GM18507 (cell line): ENCODE measurements at regions not wholly inside any gene's neighbourhood (a gene's known extent, or its start where the extent isn't known, plus 50 kb on each side); places are given as distances from the start of the nearest gene placed in this dataset.

Source experiments
- DNase-seq: peaks from one replicate; pipeline ENCODE4 v3.0.0; 2011; ENCODE audit warnings: low read depth; ENCODE audit not compliant: insufficient read length; ENCODE audit errors: extremely low spot score
- FAIRE-seq: peaks from 2 replicates; lab custom pipeline; 2011; peaks lifted over from hg19 to GRCh38; lab: Jason Lieb, UNC

GRCh38 chr1:191255354-191256054 lies 777.8 kb upstream of the BRINP3 start:
- FAIRE-seq (no peak), DNase-seq (no peak)

DNA sequence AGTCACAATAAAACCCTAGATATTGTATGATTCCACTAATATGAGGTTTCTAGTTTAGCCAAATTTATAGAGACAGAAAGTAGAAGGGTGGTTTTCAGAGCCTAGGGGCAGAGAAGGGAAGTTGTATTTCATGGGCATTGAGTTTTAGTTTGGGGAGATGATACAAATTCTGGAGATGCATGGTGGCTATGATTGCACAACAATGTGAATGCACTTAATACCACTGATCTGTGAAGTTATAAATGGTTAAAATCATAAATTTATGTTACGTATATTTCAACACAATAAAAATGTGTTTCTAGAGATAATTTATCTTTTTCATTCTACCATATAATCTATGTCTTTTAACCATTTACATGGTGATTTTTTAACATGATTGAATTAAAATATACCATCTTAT lies 779.3 kb upstream of the BRINP3 start:
- no peak for FAIRE-seq

GRCh38 chr1:191260056-191260455 lies 782.4 kb upstream of the BRINP3 start:
- FAIRE-seq (no peak), DNase-seq (no peak)

More for the DNA sequence above, 779.3 kb upstream of the BRINP3 start:
- DNase-seq: no peak

- no peak for FAIRE-seq
- no peak for DNase-seq
Observed at GRCh38 chr1:191261111-191261510, 783.4 kb upstream of the BRINP3 start.

DNA sequence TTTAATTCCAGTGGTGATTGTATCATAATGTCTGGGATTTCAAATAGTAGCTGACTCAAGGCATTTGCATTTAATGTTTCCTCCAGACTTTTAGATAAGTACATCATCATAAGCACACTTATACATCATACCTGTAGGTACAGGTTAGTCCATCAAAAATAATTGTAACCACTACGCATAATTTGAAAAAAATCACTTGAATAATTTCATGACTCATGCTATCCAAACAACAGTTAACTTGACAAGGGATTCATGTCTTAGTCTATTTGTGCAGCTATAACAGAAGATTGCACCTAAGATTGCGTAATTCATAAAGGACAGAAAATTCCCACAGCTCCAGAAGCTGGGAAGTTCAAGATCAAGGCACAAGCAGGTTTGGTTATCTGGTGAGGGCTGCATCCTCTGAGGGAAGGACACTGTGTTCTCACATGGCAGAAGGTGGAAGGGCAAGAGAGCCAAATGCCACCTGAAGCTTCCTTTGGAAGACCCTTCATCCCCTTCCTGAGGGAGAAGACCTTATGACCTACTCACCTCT lies 801.7 kb upstream of the BRINP3 start:
- FAIRE-seq (no peak), DNase-seq (no peak)

- FAIRE-seq: no peak
Observed at GRCh38 chr1:191284175-191284574, 806.5 kb upstream of the BRINP3 start.

GRCh38 chr1:191290441-191290840 lies 812.8 kb upstream of the BRINP3 start:
- DNase-seq: no peak
- FAIRE-seq: no peak

More at GRCh38 chr1:191284175-191284574, 806.5 kb upstream of the BRINP3 start:
- DNase-seq: no peak

- FAIRE-seq: no peak
- no peak for DNase-seq
Observed at GRCh38 chr1:191305370-191305769, 827.7 kb upstream of the BRINP3 start.

DNA sequence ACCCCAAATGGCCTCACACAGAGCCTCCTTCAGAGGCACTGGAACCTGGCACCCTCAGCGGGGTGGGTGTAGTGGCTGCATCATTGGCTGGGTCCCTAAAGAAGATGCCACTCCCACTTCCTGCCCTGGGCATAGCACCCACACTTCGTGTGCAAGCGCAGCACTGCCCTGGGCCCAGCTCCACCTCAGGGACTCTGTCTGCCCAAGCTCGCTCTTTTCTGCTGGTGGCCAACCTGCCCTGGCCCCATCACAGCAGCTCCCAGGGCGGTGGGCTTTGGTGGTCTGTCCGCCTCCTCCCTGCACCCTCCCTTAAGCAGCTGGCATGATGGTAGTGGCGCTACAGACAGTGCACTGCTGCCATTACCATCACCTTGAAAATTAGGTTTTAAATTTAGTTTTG lies 829.3 kb upstream of the BRINP3 start:
- DNase-seq: no peak
- no peak for FAIRE-seq

- FAIRE-seq: no peak
Observed at GRCh38 chr1:191320062-191320461, 838.2 kb upstream of the RGS18 start.

GRCh38 chr1:191327868-191328267 lies 830.4 kb upstream of the RGS18 start:
- FAIRE-seq (no peak), DNase-seq (no peak)

More at GRCh38 chr1:191320062-191320461, 838.2 kb upstream of the RGS18 start:
- no peak for DNase-seq

DNA sequence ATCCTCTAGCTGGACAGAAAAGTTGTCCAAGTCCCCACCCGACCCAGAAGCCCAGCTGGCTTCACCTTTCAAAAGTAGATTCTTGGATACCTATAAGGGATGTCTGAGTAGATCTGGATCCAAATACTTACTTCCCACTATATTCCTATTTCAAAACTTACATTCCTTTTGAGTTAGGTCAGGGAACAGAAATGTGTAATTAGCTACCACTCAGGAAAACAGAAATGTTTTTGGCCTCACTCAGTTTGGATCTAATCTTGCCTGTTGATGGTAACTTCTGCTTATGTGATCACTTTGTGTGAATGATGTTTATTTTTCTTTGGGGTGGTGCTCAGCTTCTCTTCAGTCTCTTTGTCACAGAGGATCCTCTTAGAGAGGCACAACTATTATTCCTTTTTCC lies 814.4 kb upstream of the RGS18 start:
- DNase-seq: no peak
- FAIRE-seq: no peak

GRCh38 chr1:191346381-191346780 lies 811.9 kb upstream of the RGS18 start:
- FAIRE-seq: no peak

DNA sequence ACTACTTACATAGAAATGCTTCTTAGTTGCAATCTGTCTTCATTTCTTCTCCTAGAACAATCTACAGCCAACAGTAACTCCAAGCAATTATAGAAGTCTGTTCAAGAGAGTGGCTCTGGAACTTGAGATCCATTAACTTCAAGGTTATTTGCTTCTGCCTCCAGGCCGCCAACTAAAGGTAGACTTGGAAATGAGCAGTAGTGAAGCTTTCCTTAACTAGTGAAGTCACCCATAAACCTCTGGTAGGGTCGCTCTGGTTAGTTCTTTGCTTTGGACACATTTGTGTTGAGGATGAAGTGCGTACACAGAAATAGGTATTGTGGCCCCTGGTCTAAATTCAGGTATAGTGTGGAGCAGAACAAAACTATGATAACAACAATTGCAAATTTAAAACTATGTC lies 809.9 kb upstream of the RGS18 start:
- FAIRE-seq (no peak), DNase-seq (no peak)

More at GRCh38 chr1:191346381-191346780, 811.9 kb upstream of the RGS18 start:
- no peak for DNase-seq

DNA sequence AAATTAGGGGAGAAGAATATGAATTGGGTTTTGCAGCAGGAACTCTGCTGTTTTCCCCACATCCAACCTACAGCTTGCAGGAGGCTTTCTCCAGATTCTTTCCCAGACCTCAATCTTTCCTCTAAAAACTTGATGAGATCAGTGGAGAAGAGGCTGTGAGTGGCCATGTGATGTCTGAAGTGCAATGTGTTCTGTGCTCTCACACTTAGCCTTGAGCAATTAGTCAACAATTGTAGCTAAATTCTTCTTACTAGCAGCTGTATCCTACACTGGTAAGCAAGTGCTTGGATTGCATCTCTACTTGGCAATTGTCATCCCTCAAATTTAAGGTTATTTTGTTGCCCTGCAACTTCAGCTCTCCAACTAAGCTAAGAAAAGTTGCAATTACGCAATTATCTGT lies 807.3 kb upstream of the RGS18 start:
- FAIRE-seq: no peak

DNA sequence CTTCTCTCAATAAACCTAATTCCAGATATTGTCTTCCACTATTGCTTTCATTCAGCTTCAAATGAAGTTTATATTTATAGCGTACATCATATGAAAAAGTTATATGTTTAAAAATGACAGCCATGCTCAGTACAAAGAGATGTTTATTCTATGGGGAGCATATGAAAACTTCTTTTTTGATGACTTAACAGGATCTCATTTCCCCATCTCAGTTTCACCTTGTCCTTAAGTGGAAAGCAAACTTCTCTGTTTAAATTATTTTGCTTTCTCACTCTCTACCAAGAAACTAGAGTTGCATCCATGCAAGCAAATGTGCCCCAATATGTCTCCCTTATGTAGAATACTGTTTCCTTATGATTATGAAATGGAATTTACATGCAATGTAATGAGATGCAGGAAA lies 799.5 kb upstream of the RGS18 start:
- FAIRE-seq (no peak), DNase-seq (no peak)

More for the DNA sequence above, 807.3 kb upstream of the RGS18 start:
- no peak for DNase-seq

DNA sequence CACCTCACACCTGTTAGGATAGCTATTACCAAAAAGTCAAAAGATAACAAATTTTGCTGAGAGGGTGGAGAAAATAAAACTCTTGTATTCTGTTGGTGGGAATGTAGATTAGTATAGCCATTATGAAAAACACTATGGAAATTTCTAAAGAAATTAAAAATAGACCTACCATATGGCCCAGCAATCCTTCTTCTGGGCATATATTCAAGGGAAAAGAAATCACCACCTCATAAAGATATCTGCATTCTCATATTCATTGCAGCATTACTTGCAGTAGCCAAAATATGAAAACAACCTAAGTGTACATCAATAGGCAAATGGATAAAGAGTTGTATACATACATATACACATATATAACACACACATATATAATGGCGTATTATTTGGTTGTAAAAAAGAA lies 791.6 kb upstream of the RGS18 start:
- FAIRE-seq (no peak), DNase-seq (no peak)

DNA sequence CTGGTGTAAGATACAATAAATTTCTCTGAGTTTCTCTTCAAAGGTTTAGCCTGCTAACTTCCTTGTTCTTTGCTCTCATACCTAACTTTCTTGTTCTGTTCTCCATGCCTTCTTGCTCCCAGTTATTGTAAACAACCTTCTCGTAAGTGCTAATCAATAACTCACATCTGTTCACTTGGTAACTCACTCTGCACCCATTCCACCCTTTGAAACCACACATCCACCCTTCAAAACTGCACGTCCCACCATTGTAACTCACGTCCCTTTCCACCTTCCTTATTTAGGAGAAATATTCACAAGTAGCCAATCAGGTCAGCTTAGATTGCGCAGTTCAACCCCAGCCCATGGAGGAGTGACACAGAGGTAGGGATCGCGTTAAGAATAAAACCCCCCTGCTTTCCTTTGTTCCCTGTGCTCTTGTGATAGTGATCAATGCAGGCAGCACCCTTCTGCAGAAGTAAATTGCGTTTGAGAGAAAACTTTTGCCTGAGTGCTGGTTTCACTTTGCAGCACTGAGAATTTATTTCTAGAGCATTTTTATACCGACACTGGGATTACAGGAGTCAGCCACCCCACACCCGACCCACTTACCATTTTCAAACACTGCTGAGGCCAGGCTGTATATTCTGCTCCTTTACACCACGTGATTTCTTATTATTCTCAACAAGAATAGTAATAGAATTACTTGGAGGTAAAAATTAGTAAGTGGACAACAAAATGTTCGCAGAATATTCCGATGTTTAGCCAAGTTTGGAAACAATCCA lies 789.2 kb upstream of the RGS18 start:
- DNase-seq (no peak), FAIRE-seq (no peak)

DNA sequence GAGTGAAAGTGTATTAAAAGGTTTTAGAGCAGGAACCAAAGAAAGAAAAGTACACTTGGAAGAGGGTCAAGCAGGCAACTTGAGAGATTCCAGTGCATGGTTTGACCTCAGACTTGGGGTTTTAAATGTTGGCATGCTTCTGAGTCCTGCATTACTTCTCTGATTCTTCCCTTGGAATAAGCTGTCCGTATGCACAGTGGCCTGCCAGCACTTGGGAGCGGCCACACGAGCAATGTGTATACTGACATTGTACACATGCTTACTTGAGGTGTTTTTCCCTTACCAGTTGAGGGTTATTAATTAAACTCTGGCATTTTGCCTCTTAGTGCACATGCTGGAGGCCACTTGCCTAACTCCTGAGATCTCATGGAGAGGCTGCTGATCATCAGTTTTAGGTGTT lies 786.6 kb upstream of the RGS18 start:
- FAIRE-seq (no peak), DNase-seq (no peak)

- DNase-seq: no peak
- FAIRE-seq: no peak
Observed at GRCh38 chr1:191388283-191388682, 770.0 kb upstream of the RGS18 start.

- DNase-seq: no peak
- no peak for FAIRE-seq
Observed at GRCh38 chr1:191396622-191397021, 761.6 kb upstream of the RGS18 start.
